ENCODE measurements at regions not wholly inside any gene's neighbourhood (a gene's known extent, or its start where the extent isn't known, plus 50 kb on each side); places are given as distances from the start of the nearest gene placed in this dataset.

DNA sequence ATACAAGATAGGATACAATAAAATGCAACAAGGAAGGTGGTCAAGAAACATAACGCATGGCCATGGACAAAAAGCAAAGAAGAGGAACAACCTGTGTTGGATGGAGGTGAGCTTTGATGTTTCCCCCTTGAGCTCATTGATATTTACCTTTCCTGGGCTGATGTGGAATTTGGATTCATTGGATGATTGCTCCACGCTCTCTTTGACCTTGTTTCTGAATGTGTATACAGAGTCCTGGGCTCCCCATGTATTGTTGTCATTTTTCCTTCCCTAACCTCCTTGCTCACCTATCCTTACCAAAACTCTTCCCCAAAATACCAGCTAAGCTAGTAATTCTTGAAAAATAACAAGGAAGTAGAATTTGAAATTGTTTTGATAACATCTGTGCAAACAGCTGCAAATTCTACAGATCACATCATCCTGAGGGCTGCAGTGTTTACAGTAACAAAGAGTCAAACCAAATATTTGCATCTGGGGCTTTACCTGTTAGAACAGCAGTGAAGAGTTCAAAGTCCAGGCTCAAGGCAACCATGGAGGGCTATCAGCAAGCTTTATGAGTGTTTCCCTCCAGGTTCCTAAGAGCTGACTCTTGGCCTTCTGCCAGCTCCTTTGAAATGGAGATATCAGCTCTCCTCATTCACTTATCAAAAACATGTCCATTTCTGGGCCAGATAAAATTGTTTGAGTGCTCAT, 214.3 kb upstream of the MARCKS start:
- peak; percentile 25 for DNase-seq (ENCODE audit: low read depth)

DNA sequence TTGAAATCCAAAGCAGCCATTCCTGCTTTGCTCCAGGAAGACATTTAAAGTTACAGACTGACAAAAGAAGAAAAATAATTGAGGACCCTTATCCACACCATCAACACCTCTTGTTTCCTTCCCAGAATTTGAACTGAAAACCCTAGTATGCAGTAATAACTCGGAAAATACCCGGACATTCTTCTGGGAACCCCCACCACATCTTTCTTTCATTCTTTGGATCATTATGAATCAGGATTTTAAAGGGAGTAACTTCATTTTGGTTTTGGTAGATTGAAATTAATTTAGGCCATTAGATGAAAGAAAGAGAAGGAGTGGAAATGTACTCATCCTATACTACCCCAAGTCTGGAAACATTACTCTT, 213.8 kb upstream of the MARCKS start:
- no peak for DNase-seq (ENCODE audit: low read depth)

DNA sequence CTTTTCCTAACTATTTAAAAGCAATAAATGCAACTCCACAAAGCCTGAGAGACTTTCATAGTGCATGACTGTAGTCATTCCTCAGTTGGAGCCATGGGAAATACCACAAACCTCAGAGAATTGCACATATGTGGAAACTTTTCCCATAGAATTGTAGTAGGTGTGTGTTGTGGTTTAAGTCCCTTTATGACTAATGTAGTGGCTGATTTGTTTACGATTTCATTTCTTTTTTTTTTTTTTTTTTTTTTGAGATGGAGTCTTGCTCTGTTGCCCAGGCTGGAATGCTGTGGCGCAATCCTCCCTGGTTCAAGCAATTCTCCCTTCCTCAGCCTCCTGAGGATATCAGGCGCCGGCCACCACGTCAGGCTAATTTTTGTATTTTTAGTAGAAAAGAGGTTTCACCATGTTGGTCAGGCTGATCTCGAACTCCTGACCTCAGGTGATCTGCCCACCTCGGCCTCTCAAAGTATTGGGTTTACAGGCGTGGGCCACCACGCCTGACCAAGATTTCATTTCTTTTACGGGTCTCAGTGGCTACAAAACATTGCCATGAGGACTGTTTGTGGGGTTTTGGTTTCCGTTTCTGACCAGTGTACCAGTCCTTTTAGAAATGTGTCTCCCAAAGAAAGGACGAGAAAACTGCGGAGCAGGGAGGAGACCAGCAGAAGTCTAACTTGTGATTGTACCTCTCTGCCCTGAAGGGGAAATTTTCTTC, 212.1 kb upstream of the MARCKS start:
- peak; percentile 96 for DNase-seq (ENCODE audit: low read depth)

DNA sequence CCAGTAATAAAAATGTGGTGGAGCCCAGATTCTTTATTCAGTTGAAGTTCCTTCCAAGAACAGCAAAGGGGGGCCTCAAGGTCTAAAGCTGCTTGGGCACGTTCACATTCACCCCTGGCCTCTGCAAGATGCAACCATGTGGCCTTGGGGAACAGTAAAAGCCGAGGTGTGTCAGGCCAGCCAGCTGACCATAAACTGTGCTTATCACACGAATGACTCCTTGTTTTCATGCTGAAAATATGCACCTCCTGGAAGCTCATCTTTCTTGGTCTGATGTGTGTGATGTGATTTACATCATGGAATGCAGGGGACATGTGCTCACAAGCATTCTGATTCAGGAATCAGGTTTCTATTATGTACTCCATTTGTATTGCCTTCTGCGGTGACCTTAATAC, 211.6 kb upstream of the MARCKS start:
- peak; percentile 96 for DNase-seq (ENCODE audit: low read depth)

DNA sequence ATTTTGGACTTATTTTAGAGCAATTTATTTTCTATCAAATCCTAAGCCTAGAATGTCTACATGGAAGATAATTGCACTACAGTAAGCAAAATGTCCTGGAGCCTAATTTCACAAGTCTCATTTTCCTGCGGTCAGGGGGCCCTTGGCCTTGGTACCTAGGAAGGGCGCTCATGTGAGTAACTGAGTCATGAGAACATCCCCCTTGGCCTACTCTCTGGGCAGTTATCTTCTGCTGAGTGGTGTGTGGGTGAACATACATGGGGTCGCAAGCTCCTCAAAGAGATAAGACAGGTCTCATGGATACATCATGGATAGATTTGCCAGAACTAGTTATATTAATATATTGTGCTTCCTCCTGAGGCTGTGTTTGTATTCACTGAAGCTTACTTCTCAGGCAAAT, 211.2 kb upstream of the MARCKS start:
- no peak for DNase-seq (ENCODE audit: low read depth)

DNA sequence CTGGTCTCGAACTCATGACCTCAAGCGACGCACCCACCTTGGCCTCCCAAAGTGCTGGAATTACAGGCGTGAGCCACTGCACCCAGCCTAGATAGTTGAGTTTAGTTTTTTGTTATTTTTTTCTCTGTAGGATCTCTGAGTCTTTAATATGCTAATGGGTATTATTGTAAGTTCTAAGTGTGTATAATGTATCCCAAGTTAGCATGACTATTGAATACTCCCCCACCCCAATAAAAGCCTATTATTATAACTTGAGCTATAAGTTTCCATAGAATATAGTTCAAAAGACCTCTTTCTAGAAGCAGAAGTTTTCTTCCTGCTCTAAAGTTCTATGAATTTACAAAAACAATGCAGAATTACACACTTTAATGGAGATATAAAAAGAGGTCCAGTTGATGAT, 210.4 kb upstream of the MARCKS start:
- DNase-seq (ENCODE audit: low read depth): no peak

DNA sequence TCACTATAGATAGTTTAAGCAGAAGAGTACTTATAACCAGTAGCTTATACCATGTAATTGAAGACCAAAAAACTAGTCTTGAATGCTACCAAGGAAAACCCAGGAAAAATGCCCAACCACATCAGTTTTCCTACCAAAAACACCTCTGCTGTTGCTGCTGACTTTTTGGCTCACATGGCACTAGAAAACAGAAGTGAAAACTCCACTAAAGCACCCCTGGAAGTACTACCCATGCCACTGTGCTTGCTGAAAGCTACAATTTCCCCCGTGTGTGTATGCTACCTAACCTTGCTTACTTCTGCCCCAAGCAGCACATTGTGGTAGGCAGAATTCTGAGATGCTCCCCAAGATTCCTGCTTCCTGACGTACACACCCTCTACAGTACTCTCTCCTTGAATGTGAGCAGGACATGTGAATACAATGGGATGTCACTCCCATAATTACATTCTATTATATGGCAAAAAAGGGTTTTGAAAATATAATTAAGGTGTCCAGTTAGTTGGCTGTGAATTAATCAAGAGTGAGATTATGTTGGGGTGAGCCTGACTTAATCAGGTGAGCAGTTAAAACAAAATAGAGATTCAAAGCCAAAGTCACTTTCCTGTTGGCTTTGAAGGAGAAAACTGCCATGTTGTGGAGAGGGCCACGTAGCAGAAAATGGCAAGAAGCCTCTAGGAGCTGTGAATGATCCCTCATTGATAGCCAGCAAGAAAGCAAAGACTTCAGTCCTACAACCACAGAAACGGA, 209.8 kb upstream of the MARCKS start:
- DNase-seq (ENCODE audit: low read depth): no peak

DNA sequence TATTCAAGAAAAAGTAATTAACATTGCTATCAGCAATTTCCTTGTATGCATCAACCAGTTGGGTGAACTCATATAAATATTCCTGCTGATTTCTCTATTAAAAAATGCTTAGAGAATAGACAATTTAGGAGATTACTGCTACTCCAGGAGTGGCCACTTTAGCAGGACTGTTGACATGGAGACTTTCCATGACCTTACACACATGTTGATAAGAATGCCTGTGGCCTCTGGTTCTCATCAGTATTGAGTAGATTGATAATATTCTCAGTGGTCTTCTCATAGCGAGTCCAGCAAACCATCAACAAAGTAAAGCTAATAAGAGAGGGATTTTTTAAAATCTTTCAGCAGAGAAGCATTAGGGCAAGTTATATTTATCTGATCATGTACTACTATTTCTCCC, 208.4 kb upstream of the MARCKS start:
- DNase-seq (ENCODE audit: low read depth): no peak

DNA sequence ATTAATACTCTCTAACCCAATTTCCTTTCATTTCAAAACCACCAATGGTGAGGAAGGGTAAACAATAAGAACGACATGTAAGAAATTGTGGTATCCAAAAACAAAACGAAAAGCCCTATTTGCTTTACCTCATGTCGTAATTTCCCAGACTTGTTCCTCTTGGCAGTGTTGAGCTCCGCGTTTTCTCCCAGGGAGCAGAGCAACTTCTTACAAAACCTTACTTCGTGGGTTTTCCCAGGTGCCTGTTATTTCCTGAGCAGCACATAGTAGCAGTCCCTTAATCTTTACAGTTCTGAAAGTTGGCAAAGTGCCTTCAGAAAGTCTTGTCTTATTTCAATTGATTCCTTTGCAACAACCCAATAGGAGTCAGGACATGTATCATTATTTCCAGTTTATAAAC, 207.9 kb upstream of the MARCKS start:
- no peak for DNase-seq (ENCODE audit: low read depth)

DNA sequence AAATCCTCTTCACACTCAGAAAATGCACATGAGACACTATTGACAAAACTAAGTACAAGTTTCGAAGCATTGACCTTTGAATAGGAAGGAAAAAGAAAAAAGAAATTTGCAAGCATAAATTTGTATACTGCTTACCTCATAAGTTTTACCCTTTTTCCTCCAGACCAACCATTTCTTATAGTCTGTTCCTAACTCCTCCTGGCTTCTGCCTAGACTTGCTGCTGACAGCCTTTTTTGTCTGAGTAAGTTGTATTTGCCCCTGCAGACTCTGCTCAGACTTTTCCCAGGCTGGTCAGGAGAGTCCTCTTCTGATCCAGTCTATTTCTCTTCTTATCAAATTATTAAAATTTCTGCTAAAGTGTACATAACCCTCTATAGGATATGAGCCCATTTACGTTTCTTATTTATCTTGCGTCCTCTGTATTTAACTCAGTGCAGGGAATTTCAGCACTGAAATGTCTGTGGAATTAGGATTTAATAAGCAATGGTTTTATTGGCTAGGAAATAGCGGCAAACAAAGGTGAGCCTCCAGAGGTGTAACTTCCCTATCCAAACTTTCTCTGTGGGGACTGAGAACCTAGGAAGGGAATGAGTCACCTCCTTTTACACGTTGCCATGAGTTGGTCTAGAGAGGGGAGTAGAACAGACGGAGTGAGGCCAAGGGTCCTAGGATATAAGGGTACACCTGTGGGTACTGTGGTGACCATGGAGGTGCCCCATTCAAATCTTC, 207.1 kb upstream of the MARCKS start:
- DNase-seq (ENCODE audit: low read depth): no peak

DNA sequence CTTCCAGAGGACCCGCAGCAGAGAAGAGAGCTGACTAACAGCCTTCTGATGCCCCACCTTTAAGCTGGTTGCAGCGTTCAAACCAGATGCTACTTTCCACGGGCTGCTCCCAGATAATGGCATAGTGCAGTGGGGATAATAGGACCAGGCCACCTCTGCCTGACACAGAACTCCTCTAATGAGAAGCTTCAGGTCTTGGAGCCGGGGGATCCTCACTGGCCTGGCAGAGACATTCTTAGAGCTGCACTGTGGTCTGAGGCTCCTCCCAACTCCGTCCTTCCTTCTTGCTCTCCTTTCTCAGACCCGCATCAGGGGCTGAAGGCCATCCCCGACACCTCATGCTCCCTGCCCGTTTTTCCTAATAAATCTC, 206.6 kb upstream of the MARCKS start:
- no peak for DNase-seq (ENCODE audit: low read depth)

DNA sequence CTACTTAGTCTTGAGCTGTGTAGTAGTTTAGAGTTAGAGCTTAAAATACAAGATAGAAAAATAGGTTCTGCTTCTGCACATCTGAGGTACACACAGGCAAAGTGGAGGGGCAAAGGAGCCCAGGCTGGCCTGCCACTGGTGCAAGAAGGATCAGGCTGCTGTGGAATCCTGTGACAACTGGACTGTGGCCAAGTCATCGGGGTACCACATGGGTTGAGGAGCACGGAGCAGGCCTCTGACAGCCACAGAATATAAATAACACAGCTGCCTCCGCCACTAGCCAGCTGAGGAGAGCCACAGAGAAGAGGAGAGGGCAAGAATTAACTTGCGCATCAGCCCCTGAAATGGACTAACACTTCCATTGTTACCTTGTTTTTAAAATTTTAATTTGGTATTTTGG, 206.0 kb upstream of the MARCKS start:
- no peak for DNase-seq (ENCODE audit: low read depth)

DNA sequence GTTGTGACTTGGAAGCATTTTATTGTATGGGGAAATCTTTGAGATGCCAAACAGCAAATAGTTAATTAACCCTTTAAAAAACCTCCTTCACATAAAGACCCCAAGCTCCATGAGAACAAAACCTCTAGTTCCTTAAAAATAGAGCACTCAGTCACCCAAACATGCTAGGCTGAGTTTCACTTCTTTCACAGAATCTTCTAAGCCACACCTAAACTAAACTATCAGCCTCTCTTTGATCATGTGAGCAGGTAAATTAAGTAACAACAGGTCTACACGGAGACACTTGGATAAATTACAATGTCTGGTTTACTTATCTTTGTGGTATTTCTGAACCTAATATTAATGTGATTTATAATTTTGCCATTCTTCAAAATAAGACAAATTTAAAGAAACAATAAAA, 205.2 kb upstream of the MARCKS start:
- DNase-seq (ENCODE audit: low read depth): no peak

DNA sequence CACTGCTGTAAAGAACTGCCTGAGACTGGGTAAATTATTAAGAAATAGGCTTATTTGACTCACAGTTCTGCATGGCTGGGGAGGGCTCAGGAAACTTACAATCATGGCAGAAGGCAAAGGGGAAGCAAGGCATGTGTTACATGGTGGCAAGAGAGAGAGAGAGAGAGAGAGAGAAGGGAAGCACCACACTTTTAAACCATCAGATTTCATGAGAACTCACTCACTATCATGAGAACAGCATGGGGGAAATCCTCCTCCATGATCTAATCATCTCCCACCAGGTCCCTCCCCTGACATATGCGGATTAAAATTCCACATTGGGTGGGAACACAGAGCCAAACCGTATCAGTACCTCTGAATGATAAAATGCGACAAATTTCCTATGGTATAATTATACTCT, 203.9 kb upstream of the MARCKS start:
- DNase-seq (ENCODE audit: low read depth): no peak

DNA sequence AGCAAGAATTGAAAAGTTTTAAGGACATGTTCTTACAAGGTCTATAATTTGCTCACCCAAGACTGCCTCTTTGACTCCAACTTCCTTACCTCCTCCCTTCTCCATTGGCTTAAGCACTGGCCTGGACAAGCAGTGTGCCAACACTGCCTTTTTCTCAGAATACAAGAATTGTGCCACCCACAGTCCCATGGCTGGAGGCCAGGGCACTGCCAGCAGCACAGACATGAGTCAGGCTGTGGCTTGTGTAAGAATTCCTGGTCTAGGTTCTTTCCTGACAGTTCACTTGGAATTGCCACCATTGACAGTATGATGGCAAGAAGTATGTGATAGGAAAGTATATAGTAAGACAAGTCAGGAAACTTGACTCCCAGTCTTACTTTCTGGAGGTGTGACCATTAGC, 202.7 kb upstream of the MARCKS start:
- DNase-seq (ENCODE audit: low read depth): peak; percentile 60

DNA sequence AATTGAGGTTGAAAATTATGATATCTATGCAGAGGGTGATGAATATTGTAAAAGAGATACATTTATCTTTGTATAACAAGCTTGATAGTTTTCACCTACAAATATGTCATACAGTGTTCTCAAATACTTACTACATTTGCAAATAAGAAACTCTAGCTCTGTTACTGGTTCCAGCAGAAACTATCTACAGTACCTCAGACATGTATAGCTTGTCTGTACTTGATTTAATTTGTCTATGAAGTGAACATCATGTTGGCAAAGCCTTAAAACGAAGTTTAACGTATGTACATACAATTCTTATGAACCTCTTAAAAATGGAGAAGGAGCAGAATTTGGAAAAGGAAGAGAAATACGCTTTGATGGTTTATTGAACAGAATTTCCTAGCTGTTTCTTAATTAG, 201.4 kb upstream of the MARCKS start:
- no peak for DNase-seq (ENCODE audit: low read depth)

DNA sequence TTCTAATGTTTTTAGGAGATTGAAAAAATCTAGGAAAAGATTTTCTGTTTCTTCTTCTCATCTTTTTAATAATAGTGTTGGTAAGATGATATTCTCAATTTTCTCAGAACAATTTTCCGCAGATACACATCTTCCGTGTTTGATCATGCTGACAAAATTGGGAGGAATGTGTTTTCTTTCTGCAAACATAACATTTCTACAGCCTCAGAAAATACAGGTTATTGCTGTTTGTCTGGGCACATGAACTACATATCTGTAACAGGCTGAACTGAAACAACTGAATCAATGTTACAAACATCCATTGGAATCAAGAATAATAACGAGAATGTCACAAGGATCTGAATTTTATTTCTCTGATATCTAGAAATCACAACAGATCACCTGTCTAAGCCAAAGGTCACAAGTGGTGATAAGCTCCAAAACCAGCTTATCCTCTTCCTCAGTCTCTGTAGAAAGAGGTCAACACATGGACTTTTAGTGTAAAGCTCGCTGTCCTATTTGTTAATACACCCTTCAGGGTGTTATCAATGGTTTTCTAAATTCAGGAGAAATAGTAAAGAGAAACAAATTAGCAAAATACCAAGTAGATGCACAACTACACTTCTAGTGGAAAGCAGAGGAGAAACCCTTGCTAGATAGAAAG, 197.3 kb upstream of the MARCKS start:
- no peak for DNase-seq (ENCODE audit: low read depth)

DNA sequence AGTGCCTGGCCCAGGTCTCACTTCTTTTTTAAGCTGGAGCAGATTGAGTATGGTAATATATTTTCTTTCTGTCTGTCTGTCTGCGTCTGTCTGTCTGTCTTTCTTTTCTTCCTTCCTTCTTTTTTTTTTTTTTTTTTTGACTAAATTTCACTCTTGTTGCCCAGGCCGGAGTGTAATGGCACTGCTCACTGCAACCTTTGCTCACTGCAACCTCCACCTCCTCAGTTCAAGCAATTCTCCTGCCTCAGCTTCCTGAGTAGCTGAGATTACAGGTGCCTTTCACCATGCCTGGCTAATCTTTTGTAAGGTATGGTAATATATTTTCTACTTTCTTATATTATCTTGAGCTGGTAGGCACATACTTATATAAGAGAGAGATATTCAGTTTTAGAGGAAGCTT, 196.3 kb upstream of the MARCKS start:
- no peak for DNase-seq (ENCODE audit: low read depth)

DNA sequence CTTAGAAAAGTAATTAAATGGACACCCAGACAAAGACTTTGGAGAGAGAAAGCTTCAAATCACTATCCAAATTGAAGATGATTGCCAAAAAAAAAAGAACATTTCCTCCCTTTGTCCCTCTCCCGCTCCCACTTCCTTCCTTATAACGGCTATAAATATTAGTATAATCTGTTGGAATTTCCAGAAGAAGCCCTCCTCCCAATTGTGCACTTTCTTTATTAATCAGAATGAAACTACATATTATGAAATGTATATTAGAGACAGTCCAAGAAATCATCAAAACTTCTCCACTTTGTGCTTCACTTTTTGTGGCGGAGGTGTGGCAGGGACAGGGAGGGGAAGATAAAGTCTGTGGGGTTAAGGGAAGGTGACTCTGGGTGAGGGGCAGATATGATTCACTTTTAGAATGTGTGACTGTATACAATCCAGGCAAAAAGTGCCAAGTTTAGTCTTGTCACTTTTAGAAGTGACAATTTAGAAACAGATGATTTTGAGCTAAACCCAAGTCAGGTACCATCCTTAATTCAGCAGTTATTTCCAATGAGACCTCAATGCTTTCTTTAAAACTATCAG, 195.0 kb upstream of the MARCKS start:
- no peak for DNase-seq (ENCODE audit: low read depth)

DNA sequence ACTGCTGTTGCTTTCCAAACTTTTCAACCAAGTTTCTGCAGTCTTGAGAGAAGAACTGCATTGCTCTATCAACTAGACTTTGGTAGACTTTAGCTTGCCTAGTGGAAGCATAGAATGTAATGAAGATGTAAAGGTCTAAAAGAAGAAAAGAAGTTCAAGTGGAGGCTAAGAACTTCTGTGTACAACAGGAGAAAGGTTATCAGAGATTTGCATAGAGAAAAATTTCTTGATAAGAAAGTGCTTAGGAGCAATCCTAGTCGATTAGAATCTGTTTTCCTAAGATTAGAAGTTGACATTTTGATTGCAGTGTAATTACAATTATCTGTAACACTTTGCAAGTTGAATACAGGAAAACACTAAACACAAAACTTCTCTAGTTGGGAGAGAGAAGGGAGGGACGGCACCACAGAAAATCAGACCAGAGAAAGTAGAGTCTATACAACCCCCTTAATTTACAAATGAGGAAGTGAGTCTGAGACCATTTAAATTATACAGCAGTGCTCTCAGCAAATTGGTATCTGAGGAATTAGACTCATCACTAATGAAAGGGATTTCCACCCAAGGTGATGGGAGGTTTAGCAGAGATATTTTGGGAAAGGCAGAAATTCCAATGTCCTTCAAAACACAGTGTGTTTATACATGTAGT, 194.3 kb upstream of the MARCKS start:
- DNase-seq (ENCODE audit: low read depth): no peak

DNA sequence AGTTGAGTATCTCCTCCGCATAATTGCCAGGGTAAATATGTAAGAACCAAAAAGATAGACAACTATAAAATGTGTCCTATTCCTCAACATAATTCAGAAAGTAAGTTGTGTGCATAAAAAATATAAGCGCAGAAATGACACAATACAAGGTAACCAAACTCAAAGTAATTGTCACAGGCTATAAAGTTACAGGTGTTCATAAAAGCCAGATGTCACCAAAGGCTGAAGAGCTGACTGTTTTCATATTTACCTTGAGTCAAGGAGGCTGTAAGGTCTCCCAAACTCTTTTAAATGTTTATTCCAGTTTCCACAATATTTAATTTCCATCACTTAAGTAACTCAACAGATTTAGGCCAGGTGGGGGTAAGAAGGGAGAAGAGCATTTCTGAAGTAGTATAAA, 192.2 kb upstream of the MARCKS start:
- no peak for DNase-seq (ENCODE audit: low read depth)

All from ELR (cell line).